ENCODE measurements at regions not wholly inside any gene's neighbourhood (a gene's known extent, or its start where the extent isn't known, plus 50 kb on each side); places are given as distances from the start of the nearest gene placed in this dataset.

- H3K4me1 Mint-ChIP-seq, result no peaks in the 10 kb centered on the region
- no peak overlapping the region for H3K27ac Mint-ChIP-seq
- H3K9me3 Mint-ChIP-seq, result no peaks in the 10 kb centered on the region
- H3K27me3 Mint-ChIP-seq, result no peaks in the 10 kb centered on the region
- DNase-seq (ENCODE audit: low spot score in 2 of 2) (no peak), ATAC-seq (ENCODE audit: low read depth) (no peak)
- no peaks in the 10 kb centered on the region for H3K36me3 Mint-ChIP-seq
- H3K4me3 Mint-ChIP-seq, result no peak overlapping the region
Measured at GRCh38 chr5:110321117-110321516, 405.4 kb downstream of the TMEM232 start.

- Mint-ChIP-seq H3K4me1 (no peaks in the 10 kb centered on the region), H3K27ac (no peak overlapping the region), H3K4me3 (no peak overlapping the region), H3K9me3 (no peaks in the 10 kb centered on the region), H3K36me3 (no peaks in the 10 kb centered on the region), H3K27me3 (no peaks in the 10 kb centered on the region)
- ATAC-seq (ENCODE audit: low read depth) (no peak), DNase-seq (ENCODE audit: low spot score in 2 of 2) (no peak)
Measured at GRCh38 chr5:110323357-110323756, 403.1 kb downstream of the TMEM232 start.

GRCh38 chr5:110323832-110324231, 402.6 kb downstream of the TMEM232 start:
- Mint-ChIP-seq H3K36me3 (no peaks in the 10 kb centered on the region), H3K4me1 (no peaks in the 10 kb centered on the region), H3K27me3 (no peaks in the 10 kb centered on the region), H3K4me3 (no peak overlapping the region), H3K9me3 (no peaks in the 10 kb centered on the region), H3K27ac (no peak overlapping the region)
- ATAC-seq (ENCODE audit: low read depth) (no peak), DNase-seq (ENCODE audit: low spot score in 2 of 2) (no peak)

DNA sequence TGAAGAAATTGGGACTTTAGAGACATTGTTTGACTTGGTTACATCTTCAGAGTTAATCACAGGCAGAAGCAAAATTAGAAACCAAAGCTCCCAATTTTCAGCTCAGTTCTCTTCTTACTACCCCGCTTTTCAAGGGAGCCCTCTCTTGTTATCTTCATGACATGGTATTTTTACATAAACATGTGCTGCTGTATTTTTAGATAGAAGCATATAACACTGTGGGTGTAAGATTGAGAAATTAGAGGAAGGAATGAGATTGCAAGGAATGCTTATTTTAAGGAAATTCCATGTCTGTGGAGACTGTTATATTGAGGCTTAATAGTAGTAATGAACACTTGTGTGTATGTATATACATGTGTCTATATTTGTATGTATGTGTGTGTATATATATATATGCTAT, 401.6 kb downstream of the TMEM232 start:
- DNase-seq (ENCODE audit: low spot score in 2 of 2) (no peak), ATAC-seq (ENCODE audit: low read depth) (no peak)
- no peak overlapping the region for H3K4me3 Mint-ChIP-seq
- H3K27me3 Mint-ChIP-seq, result no peaks in the 10 kb centered on the region
- no peaks in the 10 kb centered on the region for H3K4me1 Mint-ChIP-seq
- no peak overlapping the region for H3K27ac Mint-ChIP-seq
- no peaks in the 10 kb centered on the region for H3K9me3 Mint-ChIP-seq
- H3K36me3 Mint-ChIP-seq, result no peaks in the 10 kb centered on the region

DNA sequence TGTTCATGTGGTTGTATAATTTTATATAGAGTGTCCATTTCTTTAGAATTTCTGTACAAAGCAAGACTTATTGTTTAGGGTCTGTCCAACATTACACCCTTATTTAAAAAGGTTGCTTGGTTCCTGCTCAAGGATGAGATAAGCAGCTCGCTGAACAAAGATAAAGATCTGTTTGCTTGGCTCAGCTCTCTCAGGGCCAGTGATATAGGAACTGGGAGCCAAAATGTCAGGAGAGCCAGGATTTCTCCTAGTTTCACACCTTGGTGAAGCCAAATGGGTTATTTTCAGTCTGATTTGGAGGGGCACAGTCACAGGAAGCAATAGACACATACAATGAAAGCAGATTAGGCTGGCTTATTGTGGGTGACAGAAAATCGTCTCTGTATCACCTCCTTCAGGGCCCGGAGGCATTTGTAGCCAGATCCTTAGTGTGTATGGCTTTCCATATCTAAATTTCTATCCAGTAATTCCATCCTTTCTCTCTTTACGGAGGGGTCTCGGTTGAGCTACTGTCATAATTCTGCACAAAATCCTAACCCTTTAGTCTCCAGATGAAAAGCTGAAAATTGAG, 396.4 kb downstream of the TMEM232 start:
- Mint-ChIP-seq H3K36me3 (no peaks in the 10 kb centered on the region), H3K27me3 (no peaks in the 10 kb centered on the region), H3K9me3 (no peaks in the 10 kb centered on the region), H3K27ac (no peak overlapping the region), H3K4me1 (no peaks in the 10 kb centered on the region), H3K4me3 (no peak overlapping the region)
- ATAC-seq (ENCODE audit: low read depth) (no peak), DNase-seq (ENCODE audit: low spot score in 2 of 2) (no peak)

DNA sequence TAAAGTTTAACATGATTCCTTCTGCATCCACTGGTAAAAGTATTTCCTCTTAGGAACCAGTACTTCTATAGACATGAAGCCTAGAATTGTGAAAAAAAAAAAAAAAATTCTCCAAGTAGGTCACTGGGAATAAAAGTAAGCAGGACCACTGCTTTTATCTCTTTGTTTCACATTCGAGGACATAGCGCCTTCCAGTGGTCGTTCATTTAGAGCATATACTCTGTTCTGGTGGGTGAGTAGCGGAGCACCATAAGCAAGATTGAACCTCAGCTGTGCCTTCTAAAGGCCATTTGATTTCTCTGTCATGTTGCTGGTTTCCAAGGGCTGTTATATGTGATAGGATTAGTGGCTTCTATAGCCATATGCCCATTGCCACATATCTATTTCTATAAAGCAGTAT, 393.1 kb downstream of the TMEM232 start:
- DNase-seq (ENCODE audit: low spot score in 2 of 2) (no peak), ATAC-seq (ENCODE audit: low read depth) (no peak)
- no peaks in the 10 kb centered on the region for H3K36me3 Mint-ChIP-seq
- H3K27me3 Mint-ChIP-seq, result no peaks in the 10 kb centered on the region
- no peaks in the 10 kb centered on the region for H3K4me1 Mint-ChIP-seq
- H3K27ac Mint-ChIP-seq, result no peak overlapping the region
- H3K4me3 Mint-ChIP-seq, result no peak overlapping the region
- H3K9me3 Mint-ChIP-seq, result no peaks in the 10 kb centered on the region

- DNase-seq (ENCODE audit: low spot score in 2 of 2), result no peak
- Mint-ChIP-seq H3K9me3 (no peaks in the 10 kb centered on the region), H3K27ac (no peak overlapping the region), H3K27me3 (no peaks in the 10 kb centered on the region), H3K4me1 (no peaks in the 10 kb centered on the region), H3K36me3 (no peaks in the 10 kb centered on the region), H3K4me3 (no peak overlapping the region)
- ATAC-seq (ENCODE audit: low read depth), result no peak
Measured at GRCh38 chr5:110335361-110336066, 391.0 kb downstream of the TMEM232 start.

GRCh38 chr5:110338341-110339083, 388.0 kb downstream of the TMEM232 start:
- H3K9me3 Mint-ChIP-seq, result no peaks in the 10 kb centered on the region
- H3K27me3 Mint-ChIP-seq, result no peaks in the 10 kb centered on the region
- no peak overlapping the region for H3K27ac Mint-ChIP-seq
- no peak overlapping the region for H3K4me3 Mint-ChIP-seq
- H3K4me1 Mint-ChIP-seq, result no peaks in the 10 kb centered on the region
- ATAC-seq (ENCODE audit: low read depth), result no peak
- no peaks in the 10 kb centered on the region for H3K36me3 Mint-ChIP-seq
- no peak for DNase-seq (ENCODE audit: low spot score in 2 of 2)

- Mint-ChIP-seq H3K36me3 (no peaks in the 10 kb centered on the region), H3K4me1 (no peaks in the 10 kb centered on the region), H3K27me3 (no peaks in the 10 kb centered on the region), H3K9me3 (no peaks in the 10 kb centered on the region), H3K4me3 (no peak overlapping the region), H3K27ac (no peak overlapping the region)
- DNase-seq (ENCODE audit: low spot score in 2 of 2) (no peak), ATAC-seq (ENCODE audit: low read depth) (no peak)
Measured at GRCh38 chr5:110339399-110339798, 387.1 kb downstream of the TMEM232 start.

DNA sequence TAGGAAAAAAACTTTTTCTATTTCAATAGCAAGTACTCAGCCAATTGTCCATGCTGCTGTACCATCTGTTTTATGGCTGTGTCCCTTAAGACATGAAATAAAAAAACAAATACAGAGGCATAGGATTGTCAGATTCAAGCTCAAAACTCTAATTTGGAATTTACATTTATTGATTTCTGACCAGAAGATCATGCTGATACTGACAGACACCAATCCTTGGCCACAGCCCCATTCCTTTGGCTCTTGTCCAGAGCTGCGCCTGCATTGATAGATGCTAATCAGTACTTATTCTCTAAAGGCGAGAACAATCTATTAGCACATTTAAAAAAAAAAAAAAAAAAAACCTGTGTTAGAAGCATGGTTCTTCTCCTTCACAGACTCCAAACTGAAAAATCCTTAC, 384.6 kb downstream of the TMEM232 start:
- Mint-ChIP-seq H3K4me3 (no peak overlapping the region), H3K4me1 (no peaks in the 10 kb centered on the region), H3K27ac (no peak overlapping the region), H3K36me3 (no peaks in the 10 kb centered on the region), H3K9me3 (no peaks in the 10 kb centered on the region), H3K27me3 (no peaks in the 10 kb centered on the region)
- ATAC-seq (ENCODE audit: low read depth) (no peak), DNase-seq (ENCODE audit: low spot score in 2 of 2) (no peak)

DNA sequence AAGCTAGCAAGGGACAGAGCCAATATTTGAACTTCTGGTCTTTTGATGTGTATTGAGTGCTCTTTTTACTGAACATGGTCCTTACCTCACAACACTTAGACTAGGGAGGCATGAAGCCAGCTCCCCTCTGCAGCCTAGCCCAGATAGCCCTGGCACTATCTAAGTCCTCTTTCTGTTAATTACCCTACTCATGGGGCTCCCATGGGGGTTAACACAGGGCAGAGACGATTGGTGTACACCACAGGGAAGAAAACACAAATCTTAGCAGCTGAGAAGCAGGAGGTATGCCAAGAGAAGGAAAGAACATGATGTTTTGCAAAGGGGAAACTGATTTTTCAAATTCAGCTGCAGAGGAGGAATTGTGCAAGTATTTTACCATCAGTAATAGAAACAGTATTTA, 383.8 kb downstream of the TMEM232 start:
- no peak overlapping the region for H3K4me3 Mint-ChIP-seq
- no peaks in the 10 kb centered on the region for H3K36me3 Mint-ChIP-seq
- no peak overlapping the region for H3K27ac Mint-ChIP-seq
- DNase-seq (ENCODE audit: low spot score in 2 of 2) (no peak), ATAC-seq (ENCODE audit: low read depth) (no peak)
- no peaks in the 10 kb centered on the region for H3K9me3 Mint-ChIP-seq
- no peaks in the 10 kb centered on the region for H3K4me1 Mint-ChIP-seq
- H3K27me3 Mint-ChIP-seq, result no peaks in the 10 kb centered on the region

- ATAC-seq (ENCODE audit: low read depth), result no peak
- no peaks in the 10 kb centered on the region for H3K9me3 Mint-ChIP-seq
- DNase-seq (ENCODE audit: low spot score in 2 of 2), result no peak
- H3K27me3 Mint-ChIP-seq, result peaks cover 2% of the 10 kb centered on the region
- no peaks in the 10 kb centered on the region for H3K4me1 Mint-ChIP-seq
- H3K4me3 Mint-ChIP-seq, result no peak overlapping the region
- H3K36me3 Mint-ChIP-seq, result no peaks in the 10 kb centered on the region
- H3K27ac Mint-ChIP-seq, result no peak overlapping the region
Measured at GRCh38 chr5:110343616-110344015, 382.9 kb downstream of the TMEM232 start.

DNA sequence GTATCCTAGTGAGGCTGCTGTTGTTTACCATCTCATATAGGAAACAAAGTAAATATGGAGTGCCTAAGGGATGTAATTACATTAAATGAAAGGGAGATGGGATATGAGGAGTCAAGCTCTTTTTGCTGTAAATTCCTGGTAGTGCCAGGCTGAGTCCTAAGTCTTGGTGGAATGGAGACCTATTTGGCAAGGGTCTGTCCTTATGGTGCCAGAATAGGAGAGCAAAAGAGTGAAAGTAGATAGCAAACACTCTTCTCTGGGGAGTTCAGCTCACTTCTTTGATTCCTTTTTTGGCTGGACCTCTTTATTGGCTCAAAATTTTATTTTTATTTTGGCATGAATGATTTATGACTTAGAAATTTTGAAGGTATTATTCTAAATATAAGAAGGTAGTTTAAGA, 380.8 kb downstream of the TMEM232 start:
- DNase-seq (ENCODE audit: low spot score in 2 of 2) (no peak), ATAC-seq (ENCODE audit: low read depth) (no peak)
- Mint-ChIP-seq H3K9me3 (no peaks in the 10 kb centered on the region), H3K4me1 (no peaks in the 10 kb centered on the region), H3K27me3 (peaks cover 2% of the 10 kb centered on the region), H3K27ac (no peak overlapping the region), H3K4me3 (no peak overlapping the region), H3K36me3 (no peaks in the 10 kb centered on the region)

DNA sequence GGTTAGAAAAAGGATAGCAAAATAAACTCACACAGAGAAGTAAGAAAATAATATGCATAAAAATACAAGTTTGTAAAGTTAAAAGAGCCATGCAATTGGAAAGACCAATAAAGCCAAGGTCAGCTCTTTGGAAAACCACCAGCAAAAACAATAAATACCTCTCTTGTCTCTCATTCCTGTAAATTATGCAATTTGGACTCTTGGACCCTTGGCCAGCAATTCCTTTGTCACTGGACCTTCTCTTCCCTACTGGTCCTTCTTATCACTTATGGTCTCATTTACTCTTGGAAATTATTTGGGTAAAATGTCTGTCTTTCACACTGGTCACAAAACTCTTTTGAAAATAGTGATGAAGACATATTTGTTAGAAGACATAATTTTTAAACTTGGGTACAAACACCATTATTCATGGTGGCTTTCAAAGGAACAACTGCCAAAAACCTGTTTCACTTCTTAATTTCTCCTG, 379.5 kb downstream of the TMEM232 start:
- H3K36me3 Mint-ChIP-seq, result no peaks in the 10 kb centered on the region
- no peaks in the 10 kb centered on the region for H3K9me3 Mint-ChIP-seq
- H3K27me3 Mint-ChIP-seq, result peaks cover 2% of the 10 kb centered on the region
- no peak overlapping the region for H3K4me3 Mint-ChIP-seq
- ATAC-seq (ENCODE audit: low read depth), result no peak
- no peak overlapping the region for H3K27ac Mint-ChIP-seq
- H3K4me1 Mint-ChIP-seq, result no peaks in the 10 kb centered on the region
- DNase-seq (ENCODE audit: low spot score in 2 of 2), result no peak

All from memory B cell (primary cell).